Lung (tissue), 11 donors: ENCODE measurements at regions not wholly inside any gene's neighbourhood (a gene's known extent, or its start where the extent isn't known, plus 50 kb on each side); places are given as distances from the start of the nearest gene placed in this dataset.
A peak's percentile ranks its signal among the peaks of the same experiment; 100 is the strongest.

Source experiments
- ATAC-seq: fragments of 200-7000 bp; cut with Tn5 transposase; one replicate; pipeline ENCODE4 v1.9.1; 2020; ENCODE audit warnings: moderate number of reproducible peaks; ENCODE audit not compliant: insufficient read depth, low FRiP score
- DNase-seq, 3 donors: peaks; one replicate each; pipeline ENCODE4 v3.0.0-alpha.2; 2013 to 2017
- H3K27ac ChIP-seq, 2 donors: one replicate each; pipeline ENCODE4 v1.5.1; 2013; ENCODE audit warnings: mild to moderate bottlenecking in 2 of 2, moderate library complexity in 2 of 2, control low read depth in 1 of 2, inconsistent platforms in 1 of 2, low read depth in 1 of 2, low read length in 1 of 2
- H3K27me3 ChIP-seq, 3 donors: one replicate each; pipeline ENCODE4 v1.5.1; 2013; ENCODE audit warnings: low read length in 2 of 3; ENCODE audit not compliant: control insufficient read depth in 3 of 3, insufficient read depth in 3 of 3
- H3K36me3 ChIP-seq, 4 donors: one replicate each; pipeline ENCODE4 v1.5.1; 2013; ENCODE audit warnings: low read length in 4 of 4, mild to moderate bottlenecking in 1 of 4, moderate library complexity in 1 of 4; ENCODE audit not compliant: control insufficient read depth in 4 of 4, insufficient read depth in 4 of 4
- H3K4me1 ChIP-seq, 5 donors: one replicate each; pipeline ENCODE4 v1.5.1; 2013; ENCODE audit warnings: low read length in 5 of 5, mild to moderate bottlenecking in 2 of 5, moderate library complexity in 1 of 5; ENCODE audit not compliant: control insufficient read depth in 5 of 5, insufficient read depth in 5 of 5
- H3K4me3 ChIP-seq: one replicate; pipeline ENCODE4 v1.5.1; 2013; ENCODE audit warnings: mild to moderate bottlenecking, control low read depth, moderate library complexity
- H3K9ac ChIP-seq, 2 donors: one replicate each; pipeline ENCODE4 v1.5.1; 2013; ENCODE audit warnings: low read length in 2 of 2, control low read depth in 1 of 2; ENCODE audit not compliant: insufficient read depth in 1 of 2
- H3K9me3 ChIP-seq, 4 donors: one replicate each; pipeline ENCODE4 v1.5.1; 2013; ENCODE audit warnings: low read length in 3 of 4, mild to moderate bottlenecking in 1 of 4, moderate library complexity in 1 of 4; ENCODE audit not compliant: control insufficient read depth in 4 of 4, insufficient read depth in 3 of 4
- WGBS, 2 donors: extraction: QIAGEN DNeasy Blood & Tissue Kit; methylation state at CpG; one replicate each; pipeline ENCODE4 v1.1.7; 2013; 5-methylcytosine and 5-hydroxymethylcytosine counted together
- TF ChIP-seq, protein P1 (sequence below): IDR thresholded peaks from 2 replicates; pipeline ENCODE4 v1.5.1; 2012; ENCODE audit warnings: mild to moderate bottlenecking; ENCODE audit errors: control extremely low read depth, extremely low read depth
- donor health status: control.
- donor health status: control.
- donor health status: Bipolar disorder and iron deficiency.
- donor health status: healthy.
- donor health status: DM: yes; HTN: yes; CAD: no.

DNA sequence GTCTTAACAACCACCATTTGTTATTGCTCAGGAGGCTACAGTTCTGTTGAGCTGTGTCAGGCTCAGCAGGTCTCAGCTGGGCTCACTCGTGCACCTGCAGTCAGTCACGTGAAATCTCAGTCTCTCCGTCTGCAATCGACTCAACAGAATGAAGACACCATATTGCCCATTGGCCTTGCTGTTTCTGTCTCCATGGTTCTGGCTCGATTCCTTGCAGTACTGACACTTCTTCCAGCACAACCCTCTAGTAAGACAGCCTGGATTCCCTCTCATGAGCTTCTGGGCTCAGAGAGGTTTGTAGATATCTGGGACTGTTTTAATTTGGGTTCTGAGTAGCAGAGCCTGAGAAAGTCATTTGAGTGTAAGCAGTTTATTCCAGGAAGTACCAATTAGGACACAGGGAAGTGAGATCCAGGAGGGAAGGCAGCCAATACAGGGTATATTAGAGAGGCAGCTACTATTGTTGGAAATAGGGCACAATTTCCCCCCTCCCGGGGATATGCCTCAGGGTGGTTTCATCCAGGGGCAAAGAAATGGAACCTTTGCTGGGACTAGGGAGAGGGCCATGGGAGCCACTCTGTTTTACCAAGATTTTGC lies 87.4 kb upstream of the RALGAPA2 start:
- H3K4me1 ChIP-seq: peaks cover 0 to 5% (median 0%) of the 10 kb centered on the region in 5 donors
- WGBS, 2 donors: 90 to 95% methylated on average over 6 of the region's 6 CpGs
- H3K27me3 ChIP-seq: no peaks in the 10 kb centered on the region
- H3K9ac ChIP-seq: no peak overlapping the region
- H3K36me3 ChIP-seq: no peaks in the 10 kb centered on the region
- TF ChIP-seq, protein P1, sequence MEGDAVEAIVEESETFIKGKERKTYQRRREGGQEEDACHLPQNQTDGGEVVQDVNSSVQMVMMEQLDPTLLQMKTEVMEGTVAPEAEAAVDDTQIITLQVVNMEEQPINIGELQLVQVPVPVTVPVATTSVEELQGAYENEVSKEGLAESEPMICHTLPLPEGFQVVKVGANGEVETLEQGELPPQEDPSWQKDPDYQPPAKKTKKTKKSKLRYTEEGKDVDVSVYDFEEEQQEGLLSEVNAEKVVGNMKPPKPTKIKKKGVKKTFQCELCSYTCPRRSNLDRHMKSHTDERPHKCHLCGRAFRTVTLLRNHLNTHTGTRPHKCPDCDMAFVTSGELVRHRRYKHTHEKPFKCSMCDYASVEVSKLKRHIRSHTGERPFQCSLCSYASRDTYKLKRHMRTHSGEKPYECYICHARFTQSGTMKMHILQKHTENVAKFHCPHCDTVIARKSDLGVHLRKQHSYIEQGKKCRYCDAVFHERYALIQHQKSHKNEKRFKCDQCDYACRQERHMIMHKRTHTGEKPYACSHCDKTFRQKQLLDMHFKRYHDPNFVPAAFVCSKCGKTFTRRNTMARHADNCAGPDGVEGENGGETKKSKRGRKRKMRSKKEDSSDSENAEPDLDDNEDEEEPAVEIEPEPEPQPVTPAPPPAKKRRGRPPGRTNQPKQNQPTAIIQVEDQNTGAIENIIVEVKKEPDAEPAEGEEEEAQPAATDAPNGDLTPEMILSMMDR: no peak
- DNase-seq (no peak), ATAC-seq (no peak)
- H3K9me3 ChIP-seq: no peaks in the 10 kb centered on the region
- no peak overlapping the region for H3K4me3 ChIP-seq
- H3K27ac ChIP-seq: no peak overlapping the region

DNA sequence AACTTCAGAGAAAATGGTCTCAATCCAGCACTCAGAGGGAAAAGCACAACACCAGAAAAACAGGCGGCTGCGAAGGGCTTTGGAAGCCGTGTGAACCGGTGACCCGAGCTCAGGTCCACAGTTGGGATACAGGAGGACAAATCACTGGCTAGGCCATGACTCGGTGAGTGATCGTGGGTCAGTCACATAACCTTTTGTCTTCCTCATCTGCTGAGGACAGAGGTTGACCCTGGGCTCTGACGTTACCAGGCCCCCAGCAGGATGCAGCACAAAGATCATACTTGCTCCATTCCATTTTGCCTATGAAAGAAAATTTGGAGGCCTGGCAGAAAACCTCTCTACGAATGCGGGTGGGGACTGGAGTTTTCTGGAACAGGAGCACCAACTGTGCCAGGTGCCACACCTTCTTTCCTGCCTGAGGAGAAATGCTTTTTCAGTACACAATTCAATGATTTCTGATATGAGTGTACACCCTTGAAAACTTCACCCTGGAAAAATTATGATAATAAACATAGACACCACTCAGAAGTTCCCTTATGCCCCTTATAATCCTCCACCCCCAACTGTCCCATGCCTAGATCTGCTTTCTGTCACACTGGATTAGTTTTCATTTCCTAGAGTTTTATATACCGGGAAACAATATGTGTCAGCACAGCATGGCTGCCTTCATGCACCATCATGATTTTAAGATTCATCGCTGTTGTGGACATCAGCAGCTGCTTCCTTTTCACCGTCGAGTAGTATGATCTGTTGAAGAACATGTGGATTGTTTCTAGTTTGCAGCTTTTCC lies 85.3 kb upstream of the RALGAPA2 start:
- Histone ChIP-seq H3K27ac (no peak overlapping the region), H3K9ac (no peak overlapping the region), H3K36me3 (no peaks in the 10 kb centered on the region), H3K4me3 (no peak overlapping the region), H3K9me3 (no peaks in the 10 kb centered on the region), H3K4me1 (peaks cover 0 to 5% (median 0%) of the 10 kb centered on the region in 5 donors), H3K27me3 (no peaks in the 10 kb centered on the region)
- WGBS, 2 donors: 76 to 90% methylated on average over 14 of the region's 14 CpGs
- TF ChIP-seq, protein P1: no peak
- ATAC-seq (no peak), DNase-seq (peak in 2 of 3 donors; percentile 34 to 69)

DNA sequence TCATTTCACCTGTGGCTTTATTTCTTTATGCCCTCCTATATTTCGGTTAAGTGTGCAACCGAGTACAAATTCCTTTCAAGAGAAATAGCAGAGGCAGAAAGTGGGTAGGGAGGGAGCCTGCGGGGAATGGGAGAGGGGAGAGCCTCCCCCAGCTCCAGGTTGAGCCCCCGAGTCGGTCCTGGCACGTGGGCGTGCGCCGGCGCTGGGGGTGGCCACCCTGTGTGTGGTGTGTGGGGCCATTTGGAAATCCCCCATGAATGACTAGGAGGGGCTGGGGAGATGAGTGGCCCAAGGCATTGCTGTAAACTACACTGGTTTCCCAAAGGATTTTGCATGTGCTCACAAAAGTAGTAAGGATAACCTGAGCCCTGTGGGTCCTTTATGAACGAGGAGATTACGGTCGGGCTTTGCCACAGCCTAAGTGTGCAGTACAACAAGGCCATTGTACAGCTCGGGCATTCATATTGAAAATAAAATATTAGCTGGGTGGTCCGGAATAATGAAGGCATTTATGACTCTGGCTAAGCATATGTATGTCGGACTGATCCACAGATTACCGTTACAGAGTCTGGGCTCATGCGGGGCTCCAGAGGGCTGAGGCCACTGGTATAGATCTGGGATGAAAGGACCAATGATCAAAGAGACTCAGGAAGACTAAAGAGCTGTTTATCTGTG lies 84.5 kb upstream of the RALGAPA2 start:
- Histone ChIP-seq H3K4me1 (peaks cover 0 to 5% (median 0%) of the 10 kb centered on the region in 5 donors), H3K27ac (no peak overlapping the region), H3K27me3 (no peaks in the 10 kb centered on the region), H3K4me3 (no peak overlapping the region), H3K36me3 (no peaks in the 10 kb centered on the region), H3K9me3 (no peaks in the 10 kb centered on the region), H3K9ac (no peak overlapping the region)
- TF ChIP-seq, protein P1: no peak
- no peak for DNase-seq
- WGBS, 2 donors: 94 to 96% methylated on average over 18 of the region's 18 CpGs
- ATAC-seq: no peak
